Retinal pigment epithelial cell (primary cell): ENCODE measurements at regions not wholly inside any gene's neighbourhood (a gene's known extent, or its start where the extent isn't known, plus 50 kb on each side); places are given as distances from the start of the nearest gene placed in this dataset.

ENCODE experiments used
- DNase-seq: peaks from one replicate; pipeline ENCODE4 v3.0.0-alpha.2; 2010; ENCODE audit warnings: low read depth
- H3K4me3 ChIP-seq: 2 replicates; pipeline ENCODE4 v1.5.1; 2011; ENCODE audit warnings: mild to moderate bottlenecking, low read length, control low read depth, moderate library complexity
- TF ChIP-seq, protein P1 (sequence below): conservative IDR thresholded peaks from 2 replicates; pipeline ENCODE4 v1.5.1; 2011; ENCODE audit warnings: low read depth, low read length, control low read depth, inconsistent platforms

DNA sequence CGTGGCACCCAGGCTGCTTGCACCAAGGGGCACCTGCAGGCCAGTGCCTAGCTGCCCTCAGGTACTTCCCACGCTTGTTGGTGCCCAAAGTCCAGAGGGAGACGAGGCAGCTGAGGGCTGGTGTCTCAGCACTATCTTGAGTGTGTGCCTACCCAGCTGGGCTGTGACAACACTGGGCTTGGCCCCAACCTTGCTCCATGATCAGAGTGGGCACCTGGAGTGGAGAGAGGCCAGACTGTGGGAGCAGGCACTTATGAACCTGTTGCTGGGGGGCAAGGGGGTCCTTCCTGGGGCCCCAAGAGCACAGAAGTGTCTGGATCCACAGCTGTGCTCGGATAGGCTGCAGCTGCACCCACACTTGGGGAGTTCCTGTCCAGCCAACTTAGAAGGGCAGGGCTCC is 314.7 kb downstream of the KCNJ2 start:
- no peak overlapping the region for H3K4me3 ChIP-seq
- no peak for DNase-seq
- TF ChIP-seq, protein P1, sequence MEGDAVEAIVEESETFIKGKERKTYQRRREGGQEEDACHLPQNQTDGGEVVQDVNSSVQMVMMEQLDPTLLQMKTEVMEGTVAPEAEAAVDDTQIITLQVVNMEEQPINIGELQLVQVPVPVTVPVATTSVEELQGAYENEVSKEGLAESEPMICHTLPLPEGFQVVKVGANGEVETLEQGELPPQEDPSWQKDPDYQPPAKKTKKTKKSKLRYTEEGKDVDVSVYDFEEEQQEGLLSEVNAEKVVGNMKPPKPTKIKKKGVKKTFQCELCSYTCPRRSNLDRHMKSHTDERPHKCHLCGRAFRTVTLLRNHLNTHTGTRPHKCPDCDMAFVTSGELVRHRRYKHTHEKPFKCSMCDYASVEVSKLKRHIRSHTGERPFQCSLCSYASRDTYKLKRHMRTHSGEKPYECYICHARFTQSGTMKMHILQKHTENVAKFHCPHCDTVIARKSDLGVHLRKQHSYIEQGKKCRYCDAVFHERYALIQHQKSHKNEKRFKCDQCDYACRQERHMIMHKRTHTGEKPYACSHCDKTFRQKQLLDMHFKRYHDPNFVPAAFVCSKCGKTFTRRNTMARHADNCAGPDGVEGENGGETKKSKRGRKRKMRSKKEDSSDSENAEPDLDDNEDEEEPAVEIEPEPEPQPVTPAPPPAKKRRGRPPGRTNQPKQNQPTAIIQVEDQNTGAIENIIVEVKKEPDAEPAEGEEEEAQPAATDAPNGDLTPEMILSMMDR = no peak

DNA sequence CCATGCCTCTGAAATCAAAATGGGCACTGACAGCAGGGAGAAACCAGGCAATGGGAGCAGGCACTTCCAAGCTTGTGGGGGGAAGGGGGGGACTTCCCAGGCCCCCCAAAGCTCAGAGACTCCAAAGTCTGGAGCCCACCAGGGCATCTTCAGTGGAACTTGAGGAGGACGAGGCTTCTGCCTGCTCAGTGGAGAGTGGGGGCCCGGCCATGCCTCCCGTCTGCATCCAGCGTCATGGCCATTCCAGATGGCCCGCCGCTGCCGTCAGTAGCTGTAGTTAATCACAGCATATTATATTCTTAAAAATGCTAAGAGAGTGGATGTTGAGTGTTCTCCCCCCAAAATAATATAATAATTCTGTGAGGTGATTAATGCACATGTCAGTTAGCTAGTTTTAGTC is 315.2 kb downstream of the KCNJ2 start:
- TF ChIP-seq, protein P1 = no peak
- no peak overlapping the region for H3K4me3 ChIP-seq
- no peak for DNase-seq

DNA sequence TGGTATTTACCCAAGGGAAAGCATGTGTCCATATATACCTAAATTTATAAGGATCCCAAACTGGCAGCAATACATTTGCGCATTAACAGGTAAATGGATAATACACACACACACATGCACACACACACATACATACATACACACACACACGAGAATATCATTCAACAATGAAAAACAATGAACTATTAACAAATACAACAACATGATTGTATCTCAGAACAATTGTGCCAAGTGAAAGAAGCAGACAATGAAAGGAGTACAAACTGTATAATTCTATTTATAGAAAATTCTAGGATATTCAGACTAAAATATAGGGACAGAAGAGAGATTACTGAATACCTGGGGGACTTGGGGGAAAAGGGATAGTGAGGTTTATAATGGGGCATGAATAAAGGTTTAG is 323.0 kb downstream of the KCNJ2 start:
- TF ChIP-seq, protein P1 = no peak
- DNase-seq = no peak
- no peak overlapping the region for H3K4me3 ChIP-seq

DNA sequence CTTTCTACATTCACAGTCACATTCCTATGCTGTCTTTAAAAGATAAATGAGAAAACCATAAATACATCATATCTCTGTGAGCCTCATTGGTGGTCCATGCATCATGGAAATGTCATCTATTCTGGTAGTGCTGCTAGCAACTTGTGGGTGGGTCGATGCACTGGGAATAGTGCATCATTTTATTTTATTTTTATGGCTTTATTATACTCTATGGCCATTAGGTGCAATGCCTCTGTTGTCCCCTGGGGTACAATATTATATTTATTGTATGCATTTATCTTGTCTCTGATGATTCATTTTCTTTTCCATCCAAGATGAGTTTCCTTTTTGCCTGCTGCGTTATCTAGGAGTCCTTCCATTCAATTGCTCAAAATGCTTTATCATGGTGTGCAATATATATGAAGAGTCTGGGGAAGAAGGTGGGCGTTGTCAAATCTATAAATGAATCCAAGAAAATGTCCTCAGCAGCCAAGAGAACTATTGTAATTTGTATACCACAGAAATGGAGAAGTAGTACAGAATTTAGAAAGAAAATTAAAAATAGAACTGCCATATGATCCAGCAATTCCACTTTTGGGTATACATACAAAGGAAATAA is 324.0 kb downstream of the KCNJ2 start:
- DNase-seq = no peak
- TF ChIP-seq, protein P1 = no peak
- H3K4me3 ChIP-seq = no peak overlapping the region

DNA sequence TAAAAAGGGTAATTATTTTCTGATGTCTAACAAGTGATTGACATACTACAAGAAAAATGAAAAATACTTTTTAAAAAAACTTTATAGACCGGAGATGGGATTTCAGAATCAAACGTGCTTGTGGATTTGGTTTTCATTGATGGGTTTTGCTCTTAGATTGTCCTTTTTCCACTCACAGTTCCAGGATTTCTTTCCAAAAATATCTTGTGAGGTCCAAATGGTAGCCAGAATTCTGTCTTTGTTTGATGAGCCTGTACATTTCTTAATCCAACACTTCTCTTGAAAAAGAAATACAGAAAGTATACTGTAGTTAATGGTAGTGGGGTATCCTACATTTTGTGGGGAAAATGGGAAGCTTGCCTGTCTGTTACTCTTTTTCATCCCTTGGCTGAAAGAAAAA is 329.3 kb downstream of the KCNJ2 start:
- TF ChIP-seq, protein P1 = no peak
- no peak overlapping the region for H3K4me3 ChIP-seq
- no peak for DNase-seq

DNA sequence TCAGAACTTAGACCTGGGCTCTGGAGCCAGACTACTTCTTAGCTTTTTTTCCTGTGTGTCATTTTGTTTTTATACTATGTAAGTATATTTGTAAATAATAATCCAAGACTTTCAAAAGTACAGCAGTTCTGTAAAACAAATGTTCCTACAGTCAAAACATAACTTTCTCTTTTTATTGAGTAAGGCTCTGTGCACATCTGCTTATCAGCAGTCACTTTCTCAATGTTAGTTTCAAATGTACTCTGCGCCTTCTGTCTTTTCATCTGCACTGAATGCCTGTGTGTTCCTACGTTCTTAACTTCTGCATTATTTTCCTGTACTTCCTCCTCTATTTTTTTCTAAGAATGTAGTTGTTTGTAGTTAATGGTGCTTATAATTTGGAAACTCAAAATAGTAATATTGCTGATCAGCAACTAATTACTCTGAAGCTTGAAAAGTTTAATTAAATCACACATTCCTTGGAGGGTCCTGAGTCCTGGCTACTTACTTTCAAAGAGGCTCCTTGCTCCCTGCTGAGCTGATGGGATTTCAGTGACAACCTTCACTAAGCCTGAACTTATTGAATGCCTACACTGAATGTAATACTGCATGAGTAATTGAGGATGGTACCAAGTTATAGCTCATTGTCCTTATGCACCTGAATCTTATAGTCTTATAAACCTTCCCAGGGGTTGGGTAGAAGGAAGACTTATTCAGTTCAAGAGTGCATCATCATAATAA is 329.9 kb downstream of the KCNJ2 start:
- DNase-seq = no peak
- H3K4me3 ChIP-seq = no peak overlapping the region
- TF ChIP-seq, protein P1 = no peak

DNA sequence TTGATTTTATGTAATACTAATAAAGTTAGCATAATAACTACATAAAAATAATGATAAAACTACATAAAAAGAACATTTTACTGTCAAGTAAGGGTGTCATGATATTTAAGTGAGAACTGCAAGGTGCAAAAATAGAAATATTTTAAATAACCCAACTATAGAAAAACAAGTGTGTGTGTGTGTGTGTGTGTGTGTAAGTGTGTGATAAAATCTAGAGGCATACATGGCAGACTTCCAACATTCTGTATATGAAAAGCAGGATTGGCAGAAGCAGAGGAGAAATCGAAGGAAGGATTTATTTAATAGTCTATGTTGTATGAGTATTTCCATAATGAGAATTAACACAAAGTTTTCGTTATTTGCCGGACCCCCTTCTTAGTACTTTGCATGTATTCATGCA is 334.1 kb downstream of the KCNJ2 start:
- peak; percentile 21 for DNase-seq
- TF ChIP-seq, protein P1 = no peak
- H3K4me3 ChIP-seq = no peak overlapping the region
